Motor neuron (in vitro differentiated cells): ENCODE measurements at regions not wholly inside any gene's neighbourhood (a gene's known extent, or its start where the extent isn't known, plus 50 kb on each side); places are given as distances from the start of the nearest gene placed in this dataset.
"Not testable (repeated sequence)": the region's sequence is repeated elsewhere in the genome, so short reads cannot be mapped to it uniquely, and the experiment has no call there.

Experiments
- ATAC-seq, 8 experiments: fragments of 200-7000 bp; cut with Tn5 transposase; replicated peaks in 6 of 8; 2 replicates each; pipeline ENCODE4 v1.8.0; 2021; ENCODE audit warnings: mild to moderate bottlenecking in 8 of 8, moderate library complexity in 8 of 8
- H3K27ac ChIP-seq, 2 donors: fragments of 250-450 bp; sonication (Bioruptor Pico); 2 replicates each; pipeline ENCODE4 v1.9.0; 2021; ENCODE audit warnings: antibody characterized with exemption in 2 of 2, mild to moderate bottlenecking in 2 of 2, moderate library complexity in 1 of 2
- H3K4me1 ChIP-seq, 2 donors: fragments of 250-450 bp; sonication (Bioruptor Pico); replicated peaks in 1 of 2; 2 replicates each; pipeline ENCODE4 v1.6.1; 2021; ENCODE audit warnings: antibody characterized with exemption in 2 of 2, mild to moderate bottlenecking in 2 of 2, moderate library complexity in 1 of 2
- H3K4me3 ChIP-seq, 5 donors: fragments of 250-450 bp; sonication (Bioruptor Pico); 2 replicates each; pipeline ENCODE4 v1.9.0; 2021; ENCODE audit warnings: antibody characterized with exemption in 5 of 5, mild to moderate bottlenecking in 5 of 5, moderate library complexity in 4 of 5
- WGBS, 10 experiments: fragments of 450-650 bp; shearing (Covaris generic); methylation state at CpG; one replicate each; pipeline ENCODE4 v1.0.0; 2022; 5-methylcytosine and 5-hydroxymethylcytosine counted together
- in situ Hi-C, 9 experiments: fragments of 400-800 bp; cut with MboI; loops; one replicate each; pipeline ENCODE4 v1.15.0; 2021; ENCODE audit warnings: low sequenced_read_pairs in 9 of 9, low pct_unique_long_range_greater_than_20kb in 2 of 9; ENCODE audit not compliant: unreplicated experiment in 9 of 9

- no peak overlapping the region for H3K4me3 ChIP-seq
- in situ Hi-C loops: no loop called here
- no peak for ATAC-seq
- H3K27ac ChIP-seq: no peak overlapping the region
- WGBS, 10 experiments: 20 to 100% (median 75%) methylated on average over 1 to 2 of the region's 2 CpGs
- H3K4me1 ChIP-seq: no peaks in the 10 kb centered on the region
Measured at GRCh38 chr2:185954389-185954788, 215.8 kb downstream of the FSIP2 start.

- no peak overlapping the region for H3K27ac ChIP-seq
- no peaks in the 10 kb centered on the region for H3K4me1 ChIP-seq
- in situ Hi-C loops: no loop called here
- WGBS, 10 experiments: 100% methylated on average over 1 of the region's 1 CpG; no CpG with 5 or more reads in 5 of the 10 experiments
- no peak overlapping the region for H3K4me3 ChIP-seq
- ATAC-seq: no peak
Measured at GRCh38 chr2:185955050-185955449, 216.4 kb downstream of the FSIP2 start.

- in situ Hi-C loops: no loop called here
- Histone ChIP-seq H3K4me3 (no peak overlapping the region), H3K27ac (no peak overlapping the region), H3K4me1 (peaks cover 0 to 5% of the 10 kb centered on the region in 2 donors)
- no peak for ATAC-seq
- WGBS, 10 experiments: 74 to 98% (median 92%) methylated on average over 4 to 5 of the region's 5 CpGs; no CpG with 5 or more reads in 2 of the 10 experiments
Measured at GRCh38 chr2:185967335-185967734, 228.7 kb downstream of the FSIP2 start.

GRCh38 chr2:185970148-185970852, 231.7 kb downstream of the FSIP2 start:
- peak in 1 of 8 experiments; percentile 17 for ATAC-seq
- Histone ChIP-seq H3K27ac (no peak overlapping the region), H3K4me3 (no peak overlapping the region), H3K4me1 (peaks cover 0 to 5% of the 10 kb centered on the region in 2 donors)
- in situ Hi-C loops: no loop called here
- 14 to 100% (median 53%) methylated on average over 1 to 3 of the region's 3 CpGs for WGBS, 10 experiments

GRCh38 chr2:185978634-185979407, 240.2 kb downstream of the FSIP2 start:
- no peak overlapping the region for H3K27ac ChIP-seq
- no peaks in the 10 kb centered on the region for H3K4me1 ChIP-seq
- WGBS, 10 experiments: 0 to 100% (median 77%) methylated on average over 1 to 3 of the region's 3 CpGs
- peak in 2 of 8 experiments; percentile 47 to 57 for ATAC-seq
- in situ Hi-C loops: no loop called here
- no peak overlapping the region for H3K4me3 ChIP-seq

GRCh38 chr2:185979546-185980071, 241.0 kb downstream of the FSIP2 start:
- peak in 4 of 8 experiments; percentile 47 to 88 (median 61) for ATAC-seq
- Histone ChIP-seq H3K4me3 (no peak overlapping the region), H3K27ac (no peak overlapping the region), H3K4me1 (no peaks in the 10 kb centered on the region)
- in situ Hi-C loops: no loop called here
- 10 to 100% (median 52%) methylated on average over 1 to 2 of the region's 2 CpGs; no CpG with 5 or more reads in 6 of the 10 experiments for WGBS, 10 experiments

GRCh38 chr2:185980944-185981343, 242.3 kb downstream of the FSIP2 start:
- Histone ChIP-seq H3K27ac (no peak overlapping the region), H3K4me1 (no peaks in the 10 kb centered on the region), H3K4me3 (no peak overlapping the region)
- in situ Hi-C loops: no loop called here
- ATAC-seq: no peak
- 38 to 100% (median 100%) methylated on average over 2 to 3 of the region's 3 CpGs for WGBS, 10 experiments

- ATAC-seq: no peak
- in situ Hi-C loops: no loop called here
- H3K4me3 ChIP-seq: no peak overlapping the region
- no peak overlapping the region for H3K27ac ChIP-seq
- 60 to 100% (median 100%) methylated on average over 1 of the region's 1 CpG; no CpG with 5 or more reads in 5 of the 10 experiments for WGBS, 10 experiments
- H3K4me1 ChIP-seq: no peaks in the 10 kb centered on the region
Measured at GRCh38 chr2:185984670-185985069, 246.1 kb downstream of the FSIP2 start.

- WGBS, 10 experiments: 50 to 100% (median 86%) methylated on average over 2 to 4 of the region's 5 CpGs; no CpG with 5 or more reads in 3 of the 10 experiments
- ATAC-seq, H3K4me1 ChIP-seq, H3K4me3 ChIP-seq, in situ Hi-C loops, H3K27ac ChIP-seq: not testable (repeated sequence)
Measured at GRCh38 chr2:185988907-185989306, 250.3 kb downstream of the FSIP2 start.

GRCh38 chr2:185990861-185991525, 252.4 kb downstream of the FSIP2 start:
- no peak for ATAC-seq
- Histone ChIP-seq H3K4me3 (no peak overlapping the region), H3K27ac (no peak overlapping the region), H3K4me1 (no peaks in the 10 kb centered on the region)
- whole genome bisulfite sequencing, 10 experiments: 44 to 96% (median 89%) methylated on average over 3 to 6 of the region's 6 CpGs
- in situ Hi-C loops: no loop called here

GRCh38 chr2:185998562-185999070, 260.0 kb downstream of the FSIP2 start:
- Histone ChIP-seq H3K4me3 (no peak overlapping the region), H3K4me1 (no peaks in the 10 kb centered on the region), H3K27ac (no peak overlapping the region)
- no peak for ATAC-seq
- WGBS, 10 experiments: 47 to 100% (median 93%) methylated on average over 1 to 2 of the region's 2 CpGs
- in situ Hi-C loops: no loop called here

GRCh38 chr2:186009341-186009740, 270.7 kb downstream of the FSIP2 start:
- WGBS, 10 experiments: 0 to 83% (median 53%) methylated on average over 1 to 2 of the region's 2 CpGs; no CpG with 5 or more reads in 2 of the 10 experiments
- Histone ChIP-seq H3K4me1 (no peaks in the 10 kb centered on the region), H3K4me3 (no peak overlapping the region), H3K27ac (no peak overlapping the region)
- in situ Hi-C loops: no loop called here
- no peak for ATAC-seq

GRCh38 chr2:186017278-186017677, 278.7 kb downstream of the FSIP2 start:
- H3K4me1 ChIP-seq: no peaks in the 10 kb centered on the region
- H3K4me3 ChIP-seq: no peak overlapping the region
- H3K27ac ChIP-seq: no peak overlapping the region
- in situ Hi-C loops: no loop called here
- WGBS, 10 experiments: 37 to 100% (median 71%) methylated on average over 1 to 4 of the region's 4 CpGs
- no peak for ATAC-seq
